IMR-90 (cell line): ENCODE measurements at regions not wholly inside any gene's neighbourhood (a gene's known extent, or its start where the extent isn't known, plus 50 kb on each side); places are given as distances from the start of the nearest gene placed in this dataset.

Experiments
- ATAC-seq: fragments of 200-7000 bp; cut with Tn5 transposase; 2 replicates; pipeline ENCODE4 v1.9.1; 2020; ENCODE audit warnings: low read depth, mild to moderate bottlenecking, moderate library complexity
- BruUV-seq: library from RNA; stranded (reverse); fragments of 400-500 nt; replicated peaks from 2 replicates; lab custom pipeline; 2021; lab: Mats Ljungman, UMichigan
- CTCF ChIA-PET: fragments of 300-600 bp; formaldehyde crosslinking; extraction: SDS; loops from one replicate; lab custom pipeline; 2021; ENCODE audit warnings: antibody characterized with exemption; lab: Yijun Ruan, JAX
- POLR2A ChIA-PET: fragments of 300-600 bp; sonication (Branson Sonifier 250); formaldehyde crosslinking; loops from one replicate; lab custom pipeline; 2022; ENCODE audit warnings: antibody characterized with exemption; ENCODE audit not compliant: unreplicated experiment; lab: Charles Lee
- DNase-seq: peaks from one replicate; pipeline ENCODE4 v3.0.0; 2013
- H2AFZ ChIP-seq: replicated peaks from 2 replicates; pipeline ENCODE3; 2013; ENCODE audit warnings: low read length, mild to moderate bottlenecking; ENCODE audit not compliant: poor library complexity
- H2AK5ac ChIP-seq: 2 replicates; pipeline ENCODE4 v1.6.1; 2013; ENCODE audit warnings: low read depth, low read length, inconsistent platforms
- H2AK9ac ChIP-seq: replicated peaks from 2 replicates; pipeline ENCODE3; 2013; ENCODE audit warnings: mild to moderate bottlenecking, low read depth, low read length, moderate library complexity; ENCODE audit not compliant: poor library complexity
- H2BK120ac ChIP-seq: 2 replicates; pipeline ENCODE4 v1.6.1; 2013; ENCODE audit warnings: low read depth, low read length, inconsistent platforms
- H2BK15ac ChIP-seq: 3 replicates; pipeline ENCODE4 v1.6.1; 2013; ENCODE audit warnings: low read depth, low read length, inconsistent platforms
- H2BK20ac ChIP-seq: 2 replicates; pipeline ENCODE4 v1.6.1; 2013; ENCODE audit warnings: low read depth, mild to moderate bottlenecking, inconsistent platforms, low read length, moderate library complexity
- H2BK5ac ChIP-seq: 2 replicates; pipeline ENCODE4 v1.6.1; 2013; ENCODE audit warnings: mild to moderate bottlenecking, low read depth, low read length, inconsistent platforms; ENCODE audit not compliant: poor library complexity, severe bottlenecking
- H3K14ac ChIP-seq: replicated peaks from 2 replicates; pipeline ENCODE4 v1.6.1; 2013; ENCODE audit warnings: low read depth, low read length, inconsistent platforms
- H3K18ac ChIP-seq: 2 replicates; pipeline ENCODE4 v1.6.1; 2013; ENCODE audit warnings: low read depth, low read length, control low read depth
- H3K23ac ChIP-seq: 2 replicates; pipeline ENCODE4 v1.6.1; 2013; ENCODE audit warnings: low read depth, low read length, inconsistent platforms
- H3K27ac ChIP-seq: 2 replicates; pipeline ENCODE4 v1.5.1; 2013; ENCODE audit warnings: mild to moderate bottlenecking, control low read depth, low read length; ENCODE audit not compliant: insufficient read depth
- H3K27me3 ChIP-seq: 2 replicates; pipeline ENCODE4 v1.6.1; 2013; ENCODE audit warnings: low read length; ENCODE audit not compliant: control insufficient read depth, insufficient read depth
- H3K36me3 ChIP-seq: 2 replicates; pipeline ENCODE4 v1.6.1; 2013; ENCODE audit warnings: low read length, mixed read lengths; ENCODE audit not compliant: control insufficient read depth, insufficient read depth
- H3K4ac ChIP-seq: 2 replicates; pipeline ENCODE4 v1.6.1; 2013; ENCODE audit warnings: low read depth, low read length, inconsistent platforms
- H3K4me1 ChIP-seq: 2 replicates; pipeline ENCODE4 v1.6.1; 2013; ENCODE audit warnings: low read length, mixed read lengths; ENCODE audit not compliant: control insufficient read depth, insufficient read depth
- H3K4me2 ChIP-seq: 2 replicates; pipeline ENCODE4 v1.6.1; 2013; ENCODE audit warnings: low read depth, mild to moderate bottlenecking, control low read depth, low read length, moderate library complexity
- H3K4me3 ChIP-seq: 2 replicates; pipeline ENCODE4 v1.5.1; 2013; ENCODE audit warnings: low read depth, mild to moderate bottlenecking, control low read depth, low read length, moderate library complexity; ENCODE audit not compliant: insufficient read depth
- H3K56ac ChIP-seq: 2 replicates; pipeline ENCODE4 v1.6.1; 2013; ENCODE audit warnings: low read length, inconsistent platforms; ENCODE audit not compliant: insufficient read depth; ENCODE audit errors: extremely low read depth
- H3K79me1 ChIP-seq, 2 experiments: 2 replicates each; pipeline ENCODE4 v1.6.1; 2013; ENCODE audit warnings: low read length in 2 of 2, inconsistent platforms in 1 of 2, low read depth in 1 of 2
- H3K9ac ChIP-seq: 2 replicates; pipeline ENCODE4 v1.6.1; 2013; ENCODE audit warnings: low read depth, low read length, control low read depth
- H3K9me1 ChIP-seq: 2 replicates; pipeline ENCODE4 v1.6.1; 2013; ENCODE audit warnings: low read length, inconsistent platforms; ENCODE audit not compliant: insufficient read depth
- H3K9me3 ChIP-seq: 2 replicates; pipeline ENCODE4 v1.6.1; 2013; ENCODE audit warnings: low read length; ENCODE audit not compliant: control insufficient read depth, insufficient read depth
- H4K20me1 ChIP-seq: 2 replicates; pipeline ENCODE4 v1.6.1; 2013; ENCODE audit warnings: low read length, inconsistent platforms; ENCODE audit not compliant: insufficient read depth
- H4K5ac ChIP-seq: 2 replicates; pipeline ENCODE4 v1.6.1; 2013; ENCODE audit warnings: mild to moderate bottlenecking, low read depth, low read length, control low read depth
- H4K8ac ChIP-seq, 2 experiments: 2 replicates each; pipeline ENCODE4 v1.6.1; 2013; ENCODE audit warnings: low read depth in 2 of 2, low read length in 2 of 2, control low read depth in 1 of 2, inconsistent platforms in 1 of 2
- H4K91ac ChIP-seq: 2 replicates; pipeline ENCODE4 v1.6.1; 2013; ENCODE audit warnings: low read depth, low read length, inconsistent platforms; ENCODE audit not compliant: insufficient read depth
- FOS ChIP-seq: fragments of 150-350 bp; IDR thresholded peaks from 2 replicates; pipeline ENCODE4 v1.6.1; 2016; ENCODE audit warnings: low read depth, low read length
- POLR2A ChIP-seq: IDR thresholded peaks from 2 replicates; pipeline ENCODE4 v1.6.1; 2012; ENCODE audit warnings: mild to moderate bottlenecking, low read depth, low read length
- RCOR1 ChIP-seq: IDR thresholded peaks from 2 replicates; pipeline ENCODE4 v1.6.1; 2012; ENCODE audit warnings: mild to moderate bottlenecking, low read length, improper control_type of control experiment; ENCODE audit not compliant: insufficient replicate concordance
- SMC3 ChIP-seq: fragments of 150-350 bp; IDR thresholded peaks from 2 replicates; pipeline ENCODE4 v1.6.1; 2016; ENCODE audit warnings: low read depth, mild to moderate bottlenecking, antibody characterized with exemption, low read length, moderate library complexity
- WGBS, 2 experiments: methylation state at CpG; one replicate each; pipeline versions ENCODE4 v1.1.5 to v1.1.7; 2013; ENCODE audit warnings: missing lambda C conversion rate in 2 of 2; ENCODE audit not compliant: insufficient read length in 1 of 2; ENCODE audit errors: extremely low coverage in 2 of 2; 5-methylcytosine and 5-hydroxymethylcytosine counted together
- dilution Hi-C: fragments of 300-500 bp; cut with HindIII; formaldehyde crosslinking; loops from one replicate; pipeline ENCODE4 v1.14.3; 2018; ENCODE audit warnings: low sequenced_read_pairs; ENCODE audit not compliant: unreplicated experiment
- in situ Hi-C: fragments of 300-500 bp; cut with MboI; formaldehyde crosslinking; loops from 3 replicates; pipeline ENCODE4 v1.14.3; 2019; ENCODE audit warnings: low sequenced_read_pairs, inconsistent platforms, mixed read lengths
- intact Hi-C: fragments of 100-400 bp; cut with micrococcal nuclease; formaldehyde crosslinking; loops from 2 replicates; pipeline ENCODE4 v1.10.0; 2022
- TF ChIP-seq, protein P1 (sequence below): fragments of 150-350 bp; IDR thresholded peaks from 2 replicates; pipeline ENCODE4 v1.6.1; 2016; ENCODE audit warnings: low read depth, mild to moderate bottlenecking, low read length, moderate library complexity, borderline replicate concordance
- TF ChIP-seq, protein P2 (sequence below): fragments of 150-350 bp; IDR thresholded peaks from 2 replicates; pipeline ENCODE4 v1.6.1; 2017; ENCODE audit warnings: mild to moderate bottlenecking, antibody characterized with exemption, low read length, low read depth

DNA sequence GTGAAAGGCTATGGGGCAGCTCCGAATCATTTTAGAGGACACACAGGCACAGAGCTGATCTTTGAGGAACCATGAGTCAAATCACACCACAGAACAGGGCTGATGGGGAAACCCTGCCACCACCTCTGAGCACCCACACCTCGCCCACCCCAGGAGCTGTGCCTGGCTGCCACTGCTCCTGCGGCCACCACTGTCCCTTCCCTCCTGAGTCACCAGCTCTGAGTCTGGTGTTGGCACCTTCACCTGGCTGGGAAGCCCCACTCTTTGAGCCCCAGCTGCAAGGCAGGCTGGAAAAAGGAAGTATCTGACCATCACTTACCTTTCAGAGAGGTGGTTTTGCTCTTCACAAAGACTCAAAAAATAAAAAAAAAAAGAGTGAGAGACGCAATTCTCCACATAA, 63.6 kb upstream of the MEF2A start:
- no peak overlapping the region for H3K18ac ChIP-seq
- intact Hi-C loops = no loop called here
- DNase-seq = no peak
- no peak overlapping the region for H3K4me3 ChIP-seq
- H4K8ac ChIP-seq = no peak overlapping the region
- no peaks in the 10 kb centered on the region for H4K20me1 ChIP-seq
- H4K91ac ChIP-seq = no peak overlapping the region
- no peaks in the 10 kb centered on the region; the same call in 1 of the 2 replicates for H3K9me1 ChIP-seq
- POLR2A ChIA-PET = no interaction called here
- WGBS, 2 experiments = no CpG with 5 or more reads among the region's 4 CpGs
- H3K23ac ChIP-seq = no peak overlapping the region
- in situ Hi-C loops = no loop called here
- no peak overlapping the region for H2BK20ac ChIP-seq
- H3K27me3 ChIP-seq = peaks cover 3% of the 10 kb centered on the region; the same call in 1 of the 2 replicates
- dilution Hi-C loops = no loop called here
- H3K9ac ChIP-seq = no peak overlapping the region
- BruUV-seq = no TSS peak
- no peak overlapping the region for H3K56ac ChIP-seq
- H3K4me2 ChIP-seq = no peak overlapping the region
- no peak overlapping the region for H3K14ac ChIP-seq
- CTCF ChIA-PET = no interaction called here
- H3K27ac ChIP-seq = no peak overlapping the region
- H3K4me1 ChIP-seq = peaks cover 8% of the 10 kb centered on the region
- no peak overlapping the region for H2BK15ac ChIP-seq
- H2AK9ac ChIP-seq = no peak overlapping the region
- no peaks in the 10 kb centered on the region for H3K79me1 ChIP-seq
- no peak overlapping the region for H2BK120ac ChIP-seq
- ATAC-seq = no peak
- no peak for TF ChIP-seq SMC3
- TF ChIP-seq, protein P1, sequence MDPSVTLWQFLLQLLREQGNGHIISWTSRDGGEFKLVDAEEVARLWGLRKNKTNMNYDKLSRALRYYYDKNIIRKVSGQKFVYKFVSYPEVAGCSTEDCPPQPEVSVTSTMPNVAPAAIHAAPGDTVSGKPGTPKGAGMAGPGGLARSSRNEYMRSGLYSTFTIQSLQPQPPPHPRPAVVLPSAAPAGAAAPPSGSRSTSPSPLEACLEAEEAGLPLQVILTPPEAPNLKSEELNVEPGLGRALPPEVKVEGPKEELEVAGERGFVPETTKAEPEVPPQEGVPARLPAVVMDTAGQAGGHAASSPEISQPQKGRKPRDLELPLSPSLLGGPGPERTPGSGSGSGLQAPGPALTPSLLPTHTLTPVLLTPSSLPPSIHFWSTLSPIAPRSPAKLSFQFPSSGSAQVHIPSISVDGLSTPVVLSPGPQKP = no peak
- TF ChIP-seq, protein P2, sequence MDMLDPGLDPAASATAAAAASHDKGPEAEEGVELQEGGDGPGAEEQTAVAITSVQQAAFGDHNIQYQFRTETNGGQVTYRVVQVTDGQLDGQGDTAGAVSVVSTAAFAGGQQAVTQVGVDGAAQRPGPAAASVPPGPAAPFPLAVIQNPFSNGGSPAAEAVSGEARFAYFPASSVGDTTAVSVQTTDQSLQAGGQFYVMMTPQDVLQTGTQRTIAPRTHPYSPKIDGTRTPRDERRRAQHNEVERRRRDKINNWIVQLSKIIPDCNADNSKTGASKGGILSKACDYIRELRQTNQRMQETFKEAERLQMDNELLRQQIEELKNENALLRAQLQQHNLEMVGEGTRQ = no peak
- no peak for TF ChIP-seq POLR2A
- no peak for TF ChIP-seq FOS
- TF ChIP-seq RCOR1 = no peak
- H2AFZ ChIP-seq = no peak overlapping the region
- H2AK5ac ChIP-seq = no peak overlapping the region
- H3K4ac ChIP-seq = no peak overlapping the region
- H3K36me3 ChIP-seq = no peaks in the 10 kb centered on the region
- no peak overlapping the region for H2BK5ac ChIP-seq
- H4K5ac ChIP-seq = no peak overlapping the region
- peaks cover 3% of the 10 kb centered on the region; the same call in 1 of the 2 replicates for H3K9me3 ChIP-seq
